Loucy (cell line): ENCODE measurements at regions not wholly inside any gene's neighbourhood (a gene's known extent, or its start where the extent isn't known, plus 50 kb on each side); places are given as distances from the start of the nearest gene placed in this dataset.

Source experiments
- H2AFZ ChIP-seq: fragments of 200-600 bp; sonication (generic); 2 replicates; pipeline ENCODE4 v1.6.0; 2016; ENCODE audit warnings: antibody characterized with exemption, mild to moderate bottlenecking, low read length, moderate library complexity
- H3F3A ChIP-seq: fragments of 200-600 bp; 2 replicates; pipeline ENCODE4 v1.6.0; 2016; ENCODE audit warnings: antibody characterized with exemption, low read depth, mild to moderate bottlenecking
- H3K27me3 ChIP-seq: fragments of 200-600 bp; sonication (generic); 2 replicates; pipeline ENCODE4 v1.6.1; 2014; ENCODE audit warnings: low read length, mild to moderate bottlenecking; ENCODE audit not compliant: insufficient read depth, poor library complexity, severe bottlenecking
- H3K36me3 ChIP-seq: fragments of 200-600 bp; sonication (generic); 2 replicates; pipeline ENCODE4 v1.6.1; 2016; ENCODE audit warnings: low read length; ENCODE audit not compliant: insufficient read depth
- H3K4me1 ChIP-seq: fragments of 200-600 bp; sonication (generic); 2 replicates; pipeline ENCODE4 v1.5.1; 2014; ENCODE audit warnings: low read length, mild to moderate bottlenecking; ENCODE audit not compliant: insufficient read depth, poor library complexity, severe bottlenecking
- H3K4me2 ChIP-seq: fragments of 200-600 bp; sonication (generic); 2 replicates; pipeline ENCODE4 v1.6.0; 2014; ENCODE audit warnings: antibody characterized with exemption, low read length, low read depth, mild to moderate bottlenecking; ENCODE audit not compliant: poor library complexity, severe bottlenecking
- H3K4me3 ChIP-seq: fragments of 200-600 bp; sonication (generic); 2 replicates; pipeline ENCODE4 v1.5.1; 2014; ENCODE audit warnings: low read length, mild to moderate bottlenecking, mixed read lengths; ENCODE audit not compliant: poor library complexity, severe bottlenecking
- H3K79me2 ChIP-seq: fragments of 200-600 bp; sonication (generic); 2 replicates; pipeline ENCODE4 v1.6.1; 2014; ENCODE audit warnings: low read length; ENCODE audit not compliant: insufficient read depth
- H3K9ac ChIP-seq: fragments of 200-600 bp; sonication (generic); 2 replicates; pipeline ENCODE4 v1.6.0; 2014; ENCODE audit warnings: mild to moderate bottlenecking, low read depth, low read length, moderate library complexity; ENCODE audit not compliant: poor library complexity, severe bottlenecking
- H3K9me2 ChIP-seq: fragments of 200-600 bp; sonication (generic); replicated peaks from 2 replicates; pipeline ENCODE4 v1.6.1; 2016; ENCODE audit warnings: low read depth, low read length, mixed read lengths
- H3K9me3 ChIP-seq: fragments of 200-600 bp; sonication (generic); 2 replicates; pipeline ENCODE4 v1.6.1; 2014; ENCODE audit warnings: mild to moderate bottlenecking, antibody characterized with exemption, low read length, low read depth; ENCODE audit not compliant: insufficient read depth
- H4K20me1 ChIP-seq: fragments of 200-600 bp; sonication (generic); 2 replicates; pipeline ENCODE4 v1.6.0; 2014; ENCODE audit warnings: antibody characterized with exemption, low read length, mild to moderate bottlenecking; ENCODE audit not compliant: insufficient read depth, poor library complexity, severe bottlenecking
- EZH2phosphoT487 ChIP-seq: fragments of 200-600 bp; IDR thresholded peaks from 2 replicates; pipeline ENCODE4 v1.6.1; 2018; ENCODE audit warnings: antibody characterized with exemption, mild to moderate bottlenecking, moderate library complexity, borderline replicate concordance
- TF ChIP-seq, protein P1 (sequence below): fragments of 200-600 bp; sonication (generic); conservative IDR thresholded peaks from 2 replicates; pipeline ENCODE4 v1.5.1; 2014; ENCODE audit warnings: mild to moderate bottlenecking, antibody characterized with exemption, low read length

DNA sequence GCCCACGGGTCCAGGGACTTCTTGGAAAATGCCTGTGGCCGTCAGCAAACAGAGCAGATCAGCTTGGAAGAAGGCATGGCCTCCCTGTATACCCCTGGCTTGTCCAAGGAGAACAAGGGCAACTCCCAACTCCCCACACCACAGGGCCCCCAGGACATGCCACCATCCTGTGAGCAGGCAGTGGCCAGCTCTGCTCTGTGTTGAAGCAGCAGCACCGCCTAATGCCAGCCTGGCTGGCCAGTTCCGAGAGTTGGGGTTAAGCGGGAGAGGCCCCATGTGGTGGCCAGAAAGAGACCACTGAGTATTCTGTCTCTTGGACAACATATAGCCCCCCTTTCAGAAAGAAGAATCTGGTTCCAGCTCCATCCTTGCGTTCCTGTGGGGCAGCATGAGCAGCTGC is 209.2 kb downstream of the CTTN start:
- no peaks in the 10 kb centered on the region for H3K9me2 ChIP-seq

DNA sequence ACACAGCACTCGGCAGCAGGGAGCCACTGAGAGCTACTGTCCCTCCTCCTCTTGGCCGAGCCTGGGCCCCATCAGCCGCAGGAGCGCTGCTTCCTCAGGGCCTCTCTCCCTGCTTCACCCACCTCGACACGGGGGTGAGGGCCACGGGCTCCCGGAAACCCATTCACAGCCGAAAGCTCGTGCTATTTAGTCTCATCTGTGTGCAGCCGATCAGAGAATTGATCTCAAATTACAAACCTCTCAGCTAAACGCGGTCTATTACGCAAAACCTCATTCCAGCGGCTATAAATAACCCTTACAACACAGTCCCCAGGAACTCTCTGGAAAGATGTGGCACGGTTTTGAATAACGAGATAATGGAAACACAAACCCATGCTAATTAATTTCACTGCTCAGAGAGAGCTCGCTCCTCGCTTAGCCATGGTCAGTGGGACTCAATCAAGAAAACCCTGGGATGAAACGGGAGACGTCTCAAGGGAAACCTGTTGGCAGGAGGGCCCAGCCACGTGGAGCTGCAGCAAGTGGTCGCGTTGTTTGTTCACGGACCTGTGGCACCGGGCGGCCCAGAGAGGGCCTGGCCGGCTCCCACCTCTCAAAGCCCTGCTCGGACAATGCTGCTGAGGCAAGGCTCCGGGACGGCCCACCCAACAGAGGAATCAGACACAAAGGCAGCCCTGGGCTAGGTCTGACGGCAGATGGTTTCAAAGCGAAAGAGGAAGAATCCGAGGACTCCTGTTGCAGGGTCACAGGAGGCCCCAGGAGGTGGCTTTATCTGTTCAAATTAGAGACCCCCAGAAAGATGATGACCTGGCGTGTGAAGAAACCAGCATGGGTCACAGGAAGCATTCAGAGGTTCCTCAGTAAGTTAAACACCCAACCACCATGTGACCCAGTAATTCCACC is 210.5 kb downstream of the CTTN start:
- Histone ChIP-seq H3K9me3 (peaks cover 12% of the 10 kb centered on the region; the same call in 1 of the 2 replicates), H3F3A (no peaks in the 10 kb centered on the region), H3K27me3 (no peaks in the 10 kb centered on the region), H2AFZ (no peak overlapping the region), H3K4me1 (no peaks in the 10 kb centered on the region), H3K9me2 (no peaks in the 10 kb centered on the region), H3K79me2 (no peaks in the 10 kb centered on the region), H3K4me2 (no peak overlapping the region), H3K4me3 (no peak overlapping the region), H3K36me3 (no peaks in the 10 kb centered on the region), H3K9ac (no peak overlapping the region), H4K20me1 (no peaks in the 10 kb centered on the region)
- TF ChIP-seq, protein P1, sequence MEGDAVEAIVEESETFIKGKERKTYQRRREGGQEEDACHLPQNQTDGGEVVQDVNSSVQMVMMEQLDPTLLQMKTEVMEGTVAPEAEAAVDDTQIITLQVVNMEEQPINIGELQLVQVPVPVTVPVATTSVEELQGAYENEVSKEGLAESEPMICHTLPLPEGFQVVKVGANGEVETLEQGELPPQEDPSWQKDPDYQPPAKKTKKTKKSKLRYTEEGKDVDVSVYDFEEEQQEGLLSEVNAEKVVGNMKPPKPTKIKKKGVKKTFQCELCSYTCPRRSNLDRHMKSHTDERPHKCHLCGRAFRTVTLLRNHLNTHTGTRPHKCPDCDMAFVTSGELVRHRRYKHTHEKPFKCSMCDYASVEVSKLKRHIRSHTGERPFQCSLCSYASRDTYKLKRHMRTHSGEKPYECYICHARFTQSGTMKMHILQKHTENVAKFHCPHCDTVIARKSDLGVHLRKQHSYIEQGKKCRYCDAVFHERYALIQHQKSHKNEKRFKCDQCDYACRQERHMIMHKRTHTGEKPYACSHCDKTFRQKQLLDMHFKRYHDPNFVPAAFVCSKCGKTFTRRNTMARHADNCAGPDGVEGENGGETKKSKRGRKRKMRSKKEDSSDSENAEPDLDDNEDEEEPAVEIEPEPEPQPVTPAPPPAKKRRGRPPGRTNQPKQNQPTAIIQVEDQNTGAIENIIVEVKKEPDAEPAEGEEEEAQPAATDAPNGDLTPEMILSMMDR: no peak
- no peak for TF ChIP-seq EZH2phosphoT487

More for the DNA sequence above, 209.2 kb downstream of the CTTN start:
- no peak overlapping the region for H3K4me3 ChIP-seq
- no peaks in the 10 kb centered on the region for H3K4me1 ChIP-seq
- H2AFZ ChIP-seq: no peak overlapping the region
- no peak for TF ChIP-seq EZH2phosphoT487
- TF ChIP-seq, protein P1: no peak
- H3K9me3 ChIP-seq: peaks cover 15% of the 10 kb centered on the region; the same call in 1 of the 2 replicates
- no peaks in the 10 kb centered on the region for H3K79me2 ChIP-seq
- H3F3A ChIP-seq: no peaks in the 10 kb centered on the region
- no peaks in the 10 kb centered on the region for H4K20me1 ChIP-seq
- no peak overlapping the region for H3K9ac ChIP-seq
- no peaks in the 10 kb centered on the region for H3K36me3 ChIP-seq
- no peaks in the 10 kb centered on the region for H3K27me3 ChIP-seq
- H3K4me2 ChIP-seq: no peak overlapping the region

DNA sequence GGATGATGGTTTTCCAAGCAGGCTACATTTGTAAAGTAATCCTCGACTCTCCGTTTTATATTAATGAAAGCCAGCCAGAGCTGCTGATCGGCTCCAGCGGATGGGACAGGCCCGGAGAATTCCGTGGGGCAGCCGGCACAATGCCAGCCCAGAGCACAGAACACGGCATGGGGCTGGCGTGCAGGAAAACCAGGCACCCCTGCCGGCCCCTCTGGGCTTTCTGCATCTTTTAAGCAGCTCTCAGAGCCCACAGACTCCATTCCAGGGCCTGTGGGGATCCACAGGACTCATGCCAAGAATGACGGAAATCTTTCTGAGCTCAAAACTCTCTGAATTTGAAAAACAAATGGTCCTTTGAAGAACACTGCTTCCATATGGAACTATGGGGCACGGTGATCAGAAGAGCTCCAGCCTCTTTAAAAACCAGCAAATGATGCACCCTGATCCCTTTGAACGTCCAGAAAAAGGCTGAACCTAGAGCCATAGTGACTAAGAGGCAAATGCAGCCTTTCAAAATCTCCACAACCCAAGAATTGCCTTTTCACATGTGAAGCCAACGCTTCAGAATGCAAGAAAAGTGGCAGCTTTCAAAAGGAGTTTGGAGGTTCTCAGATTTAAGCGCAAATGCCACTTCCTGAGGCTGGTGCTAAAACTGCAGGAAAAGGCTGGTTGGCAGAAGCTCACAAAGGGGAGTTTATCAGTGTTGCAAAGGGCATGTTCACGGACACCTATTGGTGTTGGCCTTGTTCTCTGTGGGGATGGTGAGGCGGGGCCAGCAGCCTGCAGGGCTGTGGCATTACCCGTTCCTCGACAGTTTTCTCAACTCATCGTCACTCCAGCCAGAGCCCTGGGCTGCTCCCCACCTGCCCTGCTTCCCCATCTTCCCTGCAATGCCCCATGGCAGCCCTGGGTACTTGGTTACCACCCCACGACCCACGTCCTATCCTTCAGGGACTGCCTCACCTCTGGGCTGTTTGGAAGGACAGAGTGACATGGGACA is 212.5 kb downstream of the CTTN start:
- no peaks in the 10 kb centered on the region for H3K79me2 ChIP-seq
- no peak overlapping the region for H3K4me3 ChIP-seq
- no peaks in the 10 kb centered on the region for H3K27me3 ChIP-seq
- H2AFZ ChIP-seq: no peak overlapping the region
- no peaks in the 10 kb centered on the region for H3K36me3 ChIP-seq
- no peak overlapping the region for H3K4me2 ChIP-seq
- no peaks in the 10 kb centered on the region for H3F3A ChIP-seq
- TF ChIP-seq, protein P1: no peak
- no peak for TF ChIP-seq EZH2phosphoT487
- no peaks in the 10 kb centered on the region for H4K20me1 ChIP-seq
- no peaks in the 10 kb centered on the region for H3K9me2 ChIP-seq
- peaks cover 13% of the 10 kb centered on the region; the same call in 1 of the 2 replicates for H3K9me3 ChIP-seq
- no peak overlapping the region for H3K9ac ChIP-seq
- H3K4me1 ChIP-seq: no peaks in the 10 kb centered on the region
